ENCODE measurements at regions not wholly inside any gene's neighbourhood (a gene's known extent, or its start where the extent isn't known, plus 50 kb on each side); places are given as distances from the start of the nearest gene placed in this dataset.

- H3K27ac ChIP-seq (ENCODE audit: low read length), result no peak overlapping the region
- no peaks in the 10 kb centered on the region for H4K20me1 ChIP-seq (ENCODE audit: insufficient read depth)
- H3K9me3 ChIP-seq (ENCODE audit: low read length), result no peaks in the 10 kb centered on the region
- no peaks in the 10 kb centered on the region for H3K36me3 ChIP-seq (ENCODE audit: insufficient read depth, low read length)
- H3K9ac ChIP-seq (ENCODE audit: low read length), result no peak overlapping the region
- no peaks in the 10 kb centered on the region for H3K79me2 ChIP-seq (replicated peaks; ENCODE audit: insufficient read depth, low read length)
- H3K9me2 ChIP-seq (ENCODE audit: insufficient read depth, low read length), result no peaks in the 10 kb centered on the region
- no peak overlapping the region for H2AFZ ChIP-seq (ENCODE audit: low read depth, low read length)
- H3K27me3 ChIP-seq (ENCODE audit: insufficient read depth, low read depth, low read length), result no peaks in the 10 kb centered on the region
- no peak overlapping the region for H3K4me3 ChIP-seq (ENCODE audit: low read length)
- no peak overlapping the region for H3K4me2 ChIP-seq (ENCODE audit: low read length)
- TF ChIP-seq, protein P1, sequence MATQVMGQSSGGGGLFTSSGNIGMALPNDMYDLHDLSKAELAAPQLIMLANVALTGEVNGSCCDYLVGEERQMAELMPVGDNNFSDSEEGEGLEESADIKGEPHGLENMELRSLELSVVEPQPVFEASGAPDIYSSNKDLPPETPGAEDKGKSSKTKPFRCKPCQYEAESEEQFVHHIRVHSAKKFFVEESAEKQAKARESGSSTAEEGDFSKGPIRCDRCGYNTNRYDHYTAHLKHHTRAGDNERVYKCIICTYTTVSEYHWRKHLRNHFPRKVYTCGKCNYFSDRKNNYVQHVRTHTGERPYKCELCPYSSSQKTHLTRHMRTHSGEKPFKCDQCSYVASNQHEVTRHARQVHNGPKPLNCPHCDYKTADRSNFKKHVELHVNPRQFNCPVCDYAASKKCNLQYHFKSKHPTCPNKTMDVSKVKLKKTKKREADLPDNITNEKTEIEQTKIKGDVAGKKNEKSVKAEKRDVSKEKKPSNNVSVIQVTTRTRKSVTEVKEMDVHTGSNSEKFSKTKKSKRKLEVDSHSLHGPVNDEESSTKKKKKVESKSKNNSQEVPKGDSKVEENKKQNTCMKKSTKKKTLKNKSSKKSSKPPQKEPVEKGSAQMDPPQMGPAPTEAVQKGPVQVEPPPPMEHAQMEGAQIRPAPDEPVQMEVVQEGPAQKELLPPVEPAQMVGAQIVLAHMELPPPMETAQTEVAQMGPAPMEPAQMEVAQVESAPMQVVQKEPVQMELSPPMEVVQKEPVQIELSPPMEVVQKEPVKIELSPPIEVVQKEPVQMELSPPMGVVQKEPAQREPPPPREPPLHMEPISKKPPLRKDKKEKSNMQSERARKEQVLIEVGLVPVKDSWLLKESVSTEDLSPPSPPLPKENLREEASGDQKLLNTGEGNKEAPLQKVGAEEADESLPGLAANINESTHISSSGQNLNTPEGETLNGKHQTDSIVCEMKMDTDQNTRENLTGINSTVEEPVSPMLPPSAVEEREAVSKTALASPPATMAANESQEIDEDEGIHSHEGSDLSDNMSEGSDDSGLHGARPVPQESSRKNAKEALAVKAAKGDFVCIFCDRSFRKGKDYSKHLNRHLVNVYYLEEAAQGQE (IDR thresholded peaks at IDR 0.05; ENCODE audit: borderline replicate concordance), result no peak
- no peak for TF ChIP-seq CTCF (IDR thresholded peaks at IDR 0.05; ENCODE audit: poor library complexity, severe bottlenecking)
- no peak for TF ChIP-seq TAF1 (IDR thresholded peaks at IDR 0.05; ENCODE audit: low read depth)
- no peak for TF ChIP-seq EZH2 (IDR thresholded peaks at IDR 0.05; ENCODE audit: borderline replicate concordance, insufficient read depth, low read length, poor library complexity, severe bottlenecking)
- no peak for TF ChIP-seq MXI1 (conservative IDR thresholded peaks at IDR 0.05; ENCODE audit: poor library complexity, severe bottlenecking)
- no peaks in the 10 kb centered on the region for H3F3A ChIP-seq (ENCODE audit: insufficient read depth, low read length, poor library complexity, severe bottlenecking)
Observed at GRCh38 chr14:71754422-71755095, 177.7 kb upstream of the RGS6 start.

DNA sequence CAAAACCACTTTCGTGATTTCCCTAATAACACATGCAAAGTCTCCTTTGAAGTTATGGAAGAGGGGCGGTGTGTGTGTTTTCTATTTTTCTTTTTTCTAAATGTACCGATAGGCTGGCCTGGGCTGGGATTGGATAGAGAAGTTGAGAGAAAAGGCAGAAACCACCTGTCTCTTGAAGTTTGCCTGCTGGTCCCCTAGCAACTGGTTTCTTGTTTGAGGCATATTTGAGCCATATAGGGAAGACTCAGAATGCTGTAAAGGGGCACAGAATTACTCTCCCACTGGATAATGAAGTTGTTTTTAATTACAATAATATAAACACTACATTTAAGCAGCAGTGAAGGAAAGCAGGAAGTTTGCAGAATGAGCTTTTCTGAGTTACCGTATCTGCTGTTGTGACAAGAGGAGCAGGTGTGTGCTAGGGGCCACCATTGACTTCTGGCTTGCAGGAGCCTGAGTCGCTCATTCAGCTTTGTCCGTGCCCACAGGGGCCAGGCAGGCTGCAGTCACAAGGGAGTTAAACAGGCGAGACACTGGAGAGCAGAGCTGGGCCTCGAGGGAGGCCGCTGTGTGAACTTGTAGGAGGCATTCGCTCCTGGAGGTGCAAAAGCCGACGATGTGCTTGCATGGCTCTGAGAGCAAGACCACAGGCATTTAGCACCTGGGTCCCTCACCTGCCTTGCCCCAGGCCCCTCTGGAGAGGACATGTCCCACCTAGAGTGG is 173.8 kb upstream of the RGS6 start:
- no peak overlapping the region for H3K4me2 ChIP-seq (ENCODE audit: low read length)
- no peaks in the 10 kb centered on the region for H3F3A ChIP-seq (ENCODE audit: insufficient read depth, low read length, poor library complexity, severe bottlenecking)
- no peak overlapping the region for H3K27ac ChIP-seq (ENCODE audit: low read length)

More for the DNA sequence above, 173.8 kb upstream of the RGS6 start:
- Histone ChIP-seq H3K79me2 (replicated peaks; ENCODE audit: insufficient read depth, low read length) (no peaks in the 10 kb centered on the region), H3K4me3 (ENCODE audit: low read length) (no peak overlapping the region), H2AFZ (ENCODE audit: low read depth, low read length) (no peak overlapping the region), H3K36me3 (ENCODE audit: insufficient read depth, low read length) (no peaks in the 10 kb centered on the region), H3K9me3 (ENCODE audit: low read length) (peaks cover 6% of the 10 kb centered on the region), H3K9ac (ENCODE audit: low read length) (no peak overlapping the region), H4K20me1 (ENCODE audit: insufficient read depth) (no peaks in the 10 kb centered on the region), H3K27me3 (ENCODE audit: insufficient read depth, low read depth, low read length) (no peaks in the 10 kb centered on the region), H3K9me2 (ENCODE audit: insufficient read depth, low read length) (no peaks in the 10 kb centered on the region)
- TF ChIP-seq, protein P1 (IDR thresholded peaks at IDR 0.05; ENCODE audit: borderline replicate concordance), result no peak
- TF ChIP-seq EZH2 (IDR thresholded peaks at IDR 0.05; ENCODE audit: borderline replicate concordance, insufficient read depth, low read length, poor library complexity, severe bottlenecking) (no peak), MXI1 (conservative IDR thresholded peaks at IDR 0.05; ENCODE audit: poor library complexity, severe bottlenecking) (no peak), EP300 (conservative IDR thresholded peaks at IDR 0.05; ENCODE audit: poor library complexity, severe bottlenecking) (no peak), POLR2AphosphoS5 (IDR thresholded peaks at IDR 0.05) (no peak), TAF1 (IDR thresholded peaks at IDR 0.05; ENCODE audit: low read depth) (no peak), RAD21 (conservative IDR thresholded peaks at IDR 0.05) (no peak)
